ENCODE measurements at regions not wholly inside any gene's neighbourhood (a gene's known extent, or its start where the extent isn't known, plus 50 kb on each side); places are given as distances from the start of the nearest gene placed in this dataset.

- TF ChIP-seq CTCF (conservative IDR thresholded peaks at IDR 0.05), result no peak
- TF ChIP-seq EZH2 (IDR thresholded peaks at IDR 0.05; ENCODE audit: low read depth), result no peak
Measured at GRCh38 chr6:130754786-130755367, 72.3 kb upstream of the SMLR1 start.

Data from PC-9 (cell line).